DMS79 treated with DMSO at 0.1 percent for 48 hours (cell line): ENCODE measurements at regions not wholly inside any gene's neighbourhood (a gene's known extent, or its start where the extent isn't known, plus 50 kb on each side); places are given as distances from the start of the nearest gene placed in this dataset.
"Not testable (repeated sequence)": the region's sequence is repeated elsewhere in the genome, so short reads cannot be mapped to it uniquely, and the experiment has no call there.

ENCODE experiments used
- DNase-seq: peaks from one replicate; lab custom pipeline; 2025; lab: John Stamatoyannopoulos, UW

GRCh38 chr18:51522821-51523220 is 325.3 kb upstream of the MEX3C start:
- no peak for DNase-seq

GRCh38 chr18:51523671-51524070 is 326.2 kb upstream of the MEX3C start:
- no peak for DNase-seq

GRCh38 chr18:51525453-51526225 is 328.2 kb upstream of the MEX3C start:
- DNase-seq: no peak

GRCh38 chr18:51527826-51528225 is 330.3 kb upstream of the MEX3C start:
- DNase-seq: no peak

- DNase-seq: no peak
These were observed 334.0 kb upstream of the MEX3C start for GRCh38 chr18:51531501-51531900.

GRCh38 chr18:51537487-51537886 is 340.0 kb upstream of the MEX3C start:
- DNase-seq: no peak

- DNase-seq: no peak
These were observed 343.1 kb upstream of the MEX3C start for GRCh38 chr18:51540562-51540961.

- DNase-seq: no peak
These were observed 343.7 kb upstream of the MEX3C start for GRCh38 chr18:51541230-51541629.

- DNase-seq: no peak
These were observed 346.2 kb upstream of the MEX3C start for GRCh38 chr18:51543658-51544155.

- no peak for DNase-seq
These were observed 348.0 kb upstream of the MEX3C start for GRCh38 chr18:51545446-51545845.

GRCh38 chr18:51559198-51559901 is 361.9 kb upstream of the MEX3C start:
- DNase-seq: no peak

- DNase-seq: no peak
These were observed 362.4 kb upstream of the MEX3C start for GRCh38 chr18:51559902-51560287.

- no peak for DNase-seq
These were observed 364.3 kb upstream of the MEX3C start for GRCh38 chr18:51561821-51562220.

GRCh38 chr18:51562866-51563265 is 365.4 kb upstream of the MEX3C start:
- no peak for DNase-seq

GRCh38 chr18:51563396-51563795 is 365.9 kb upstream of the MEX3C start:
- no peak for DNase-seq

- no peak for DNase-seq
These were observed 370.7 kb upstream of the MEX3C start for GRCh38 chr18:51568151-51568550.

GRCh38 chr18:51569153-51569552 is 371.7 kb upstream of the MEX3C start:
- DNase-seq: no peak

- DNase-seq: no peak
These were observed 372.1 kb upstream of the MEX3C start for GRCh38 chr18:51569561-51569960.

GRCh38 chr18:51570071-51570470 is 372.6 kb upstream of the MEX3C start:
- DNase-seq: not testable (repeated sequence)

GRCh38 chr18:51573886-51574285 is 376.4 kb upstream of the MEX3C start:
- DNase-seq: not testable (repeated sequence)

GRCh38 chr18:51575171-51575570 is 377.7 kb upstream of the MEX3C start:
- DNase-seq: no peak

GRCh38 chr18:51578406-51578980 is 381.0 kb upstream of the MEX3C start:
- no peak for DNase-seq

- no peak for DNase-seq
These were observed 383.1 kb upstream of the MEX3C start for GRCh38 chr18:51580580-51580979.
